IPS-20b (cell line): ENCODE measurements at regions not wholly inside any gene's neighbourhood (a gene's known extent, or its start where the extent isn't known, plus 50 kb on each side); places are given as distances from the start of the nearest gene placed in this dataset.

Experiments used
- H3K27ac ChIP-seq: one replicate; pipeline ENCODE4 v1.5.1; 2013; ENCODE audit warnings: low read length
- H3K27me3 ChIP-seq: 2 replicates; pipeline ENCODE4 v1.6.1; 2013; ENCODE audit warnings: mild to moderate bottlenecking, low read length, inconsistent platforms; ENCODE audit not compliant: insufficient read depth
- H3K36me3 ChIP-seq: 2 replicates; pipeline ENCODE4 v1.6.1; 2013; ENCODE audit warnings: low read depth, mild to moderate bottlenecking, inconsistent platforms, low read length, moderate library complexity; ENCODE audit not compliant: insufficient read depth
- H3K4me1 ChIP-seq: 2 replicates; pipeline ENCODE4 v1.6.1; 2013; ENCODE audit warnings: mild to moderate bottlenecking, control low read depth, inconsistent platforms, low read length, moderate library complexity; ENCODE audit not compliant: insufficient read depth
- H3K4me3 ChIP-seq: 2 replicates; pipeline ENCODE4 v1.5.1; 2013; ENCODE audit warnings: mild to moderate bottlenecking, low read length, inconsistent platforms
- H3K9ac ChIP-seq: 2 replicates; pipeline ENCODE4 v1.6.1; 2013; ENCODE audit warnings: low read depth, mild to moderate bottlenecking, inconsistent platforms, low read length, moderate library complexity
- H3K9me3 ChIP-seq: 2 replicates; pipeline ENCODE4 v1.6.1; 2013; ENCODE audit warnings: mild to moderate bottlenecking, low read depth, low read length, inconsistent platforms; ENCODE audit not compliant: insufficient read depth

GRCh38 chr11:80163441-80163840 lies 722.6 kb upstream of the TENM4 start:
- Histone ChIP-seq H3K36me3 (no peaks in the 10 kb centered on the region), H3K4me1 (peaks cover 8% of the 10 kb centered on the region; the same call in 1 of the 2 replicates), H3K4me3 (no peak overlapping the region), H3K27ac (no peak overlapping the region), H3K9ac (no peak overlapping the region), H3K9me3 (no peaks in the 10 kb centered on the region), H3K27me3 (no peaks in the 10 kb centered on the region)

DNA sequence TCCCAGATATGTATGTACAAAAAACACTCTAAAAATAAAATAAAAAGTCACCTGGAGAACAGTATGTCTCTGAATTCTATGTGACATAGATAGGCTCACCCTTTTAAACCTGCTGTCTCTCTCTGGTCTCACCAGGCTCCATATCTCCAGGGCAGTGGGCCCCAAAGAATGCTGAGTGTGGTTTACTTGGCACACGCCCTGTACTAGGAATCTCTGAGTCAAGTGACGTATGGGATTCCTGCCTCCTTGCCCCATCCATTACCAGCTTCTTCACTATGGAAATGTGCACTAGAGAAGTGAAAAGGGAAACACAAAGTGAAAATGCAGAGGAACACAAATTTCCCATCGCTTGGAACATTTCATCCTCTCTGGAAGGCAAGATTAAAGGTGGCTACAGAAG lies 722.2 kb upstream of the TENM4 start:
- no peak overlapping the region for H3K27ac ChIP-seq
- H3K9me3 ChIP-seq, result no peaks in the 10 kb centered on the region
- no peak overlapping the region for H3K9ac ChIP-seq
- H3K27me3 ChIP-seq, result no peaks in the 10 kb centered on the region
- H3K4me3 ChIP-seq, result no peak overlapping the region
- H3K36me3 ChIP-seq, result no peaks in the 10 kb centered on the region
- H3K4me1 ChIP-seq, result peaks cover 10% of the 10 kb centered on the region

DNA sequence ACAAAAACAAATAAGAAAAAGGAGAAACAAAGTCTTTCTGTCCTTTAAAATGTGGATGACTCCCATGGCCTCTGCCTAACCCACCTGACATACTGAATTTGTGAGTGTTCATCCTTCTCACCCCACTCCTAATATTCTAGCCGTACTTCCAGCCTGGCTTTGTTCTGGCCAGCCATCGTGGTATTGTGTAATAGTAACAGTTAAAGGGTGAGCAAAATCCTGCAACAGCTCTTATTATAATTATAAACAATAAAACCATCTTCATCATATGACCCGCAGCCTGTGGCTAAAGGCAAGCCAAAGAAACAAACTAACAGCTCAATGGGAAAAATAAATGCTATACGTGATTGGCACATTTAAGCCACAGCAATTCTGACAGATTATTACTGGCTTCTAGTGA lies 721.6 kb upstream of the TENM4 start:
- Histone ChIP-seq H3K4me3 (no peak overlapping the region), H3K27me3 (no peaks in the 10 kb centered on the region), H3K9me3 (no peaks in the 10 kb centered on the region), H3K4me1 (peaks cover 13% of the 10 kb centered on the region), H3K27ac (no peak overlapping the region), H3K9ac (no peak overlapping the region), H3K36me3 (no peaks in the 10 kb centered on the region)

DNA sequence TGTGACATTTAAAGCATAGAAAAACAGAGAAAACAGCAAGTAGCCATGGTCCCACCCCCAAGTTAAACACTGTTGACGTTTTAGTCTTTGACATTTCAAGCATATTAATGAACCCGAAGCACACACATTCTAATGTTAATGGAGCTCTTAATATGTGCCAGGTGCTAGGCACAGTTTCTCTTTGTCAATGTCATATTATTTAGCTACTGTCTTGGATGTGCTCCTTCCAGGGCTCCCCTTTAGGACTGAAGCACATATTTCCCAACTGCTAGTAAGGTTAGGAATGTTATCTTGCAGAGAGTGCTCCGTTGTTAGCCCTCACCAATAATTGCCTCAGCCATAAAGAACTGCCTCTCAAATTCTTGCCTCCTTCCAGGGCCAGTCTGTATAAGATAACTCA lies 716.6 kb upstream of the TENM4 start:
- H3K27ac ChIP-seq, result no peak overlapping the region
- H3K9me3 ChIP-seq, result no peaks in the 10 kb centered on the region
- peak overlapping the region; percentile 29; the same call in 1 of the 2 replicates for H3K4me3 ChIP-seq
- H3K27me3 ChIP-seq, result no peaks in the 10 kb centered on the region
- no peaks in the 10 kb centered on the region for H3K36me3 ChIP-seq
- H3K4me1 ChIP-seq, result peaks cover 14% of the 10 kb centered on the region
- H3K9ac ChIP-seq, result peak overlapping the region; percentile 40; the same call in 1 of the 2 replicates

- no peaks in the 10 kb centered on the region for H3K27me3 ChIP-seq
- peaks cover 14% of the 10 kb centered on the region for H3K4me1 ChIP-seq
- H3K9me3 ChIP-seq, result no peaks in the 10 kb centered on the region
- H3K4me3 ChIP-seq, result no peak overlapping the region
- no peak overlapping the region for H3K9ac ChIP-seq
- H3K27ac ChIP-seq, result no peak overlapping the region
- no peaks in the 10 kb centered on the region for H3K36me3 ChIP-seq
Measured at GRCh38 chr11:80156062-80156461, 715.2 kb upstream of the TENM4 start.

- no peaks in the 10 kb centered on the region for H3K9me3 ChIP-seq
- H3K27me3 ChIP-seq, result no peaks in the 10 kb centered on the region
- H3K4me1 ChIP-seq, result peaks cover 14% of the 10 kb centered on the region
- H3K9ac ChIP-seq, result no peak overlapping the region
- H3K4me3 ChIP-seq, result no peak overlapping the region
- no peaks in the 10 kb centered on the region for H3K36me3 ChIP-seq
- no peak overlapping the region for H3K27ac ChIP-seq
Measured at GRCh38 chr11:80155412-80156017, 714.7 kb upstream of the TENM4 start.

DNA sequence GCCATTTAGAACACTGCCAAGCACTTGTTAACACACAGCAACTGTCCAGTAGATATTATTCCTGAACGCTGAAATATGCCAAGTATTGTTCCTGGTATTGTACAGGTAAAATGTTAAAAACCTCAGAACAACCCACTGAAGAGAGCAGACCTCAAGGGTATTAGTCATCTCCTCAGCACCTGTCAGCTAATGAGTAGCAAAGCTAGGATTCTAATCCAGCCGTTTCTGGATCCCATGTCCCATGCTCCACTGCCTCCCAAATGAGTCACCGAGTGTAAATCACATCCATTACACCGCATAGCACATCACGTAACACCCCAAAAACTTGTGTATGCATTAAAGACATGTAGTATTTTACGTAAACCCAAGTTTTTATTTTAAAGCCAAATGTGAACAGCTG lies 705.4 kb upstream of the TENM4 start:
- H3K27me3 ChIP-seq, result no peaks in the 10 kb centered on the region
- no peak overlapping the region for H3K4me3 ChIP-seq
- no peak overlapping the region for H3K9ac ChIP-seq
- H3K9me3 ChIP-seq, result no peaks in the 10 kb centered on the region
- no peak overlapping the region for H3K27ac ChIP-seq
- peaks cover 12% of the 10 kb centered on the region; the same call in 1 of the 2 replicates for H3K4me1 ChIP-seq
- no peaks in the 10 kb centered on the region for H3K36me3 ChIP-seq

DNA sequence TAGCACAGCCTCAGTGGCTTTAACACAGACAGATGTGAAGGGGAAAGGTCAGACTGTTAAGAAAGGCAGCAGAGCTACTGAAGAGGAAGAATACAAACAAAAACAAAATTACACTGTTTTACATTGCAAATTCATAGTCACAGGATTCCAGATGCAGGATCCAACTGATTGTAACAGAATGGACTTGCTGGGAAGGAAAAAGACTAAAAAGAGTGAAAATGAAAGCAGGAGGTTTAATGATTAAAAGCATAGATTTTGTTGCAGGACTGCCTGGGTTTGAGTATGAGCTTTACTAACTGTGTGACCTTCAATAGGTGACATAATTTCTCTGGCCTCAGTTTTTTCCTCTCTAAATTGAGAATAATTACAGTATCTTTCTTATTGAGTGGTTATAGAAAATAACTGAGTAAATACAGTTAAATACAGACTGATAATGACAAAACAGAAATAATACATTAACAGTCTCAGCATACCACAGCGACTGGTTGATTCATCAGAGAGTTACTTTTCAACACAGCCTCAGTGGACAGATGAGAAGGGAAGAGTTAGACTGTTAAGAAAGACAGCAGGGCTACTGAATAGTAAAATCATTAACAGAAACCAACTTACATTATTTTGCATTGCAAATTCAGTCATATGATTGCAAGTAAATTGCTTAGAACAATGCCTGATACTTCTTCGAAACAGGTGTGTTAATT lies 704.2 kb upstream of the TENM4 start:
- no peaks in the 10 kb centered on the region for H3K36me3 ChIP-seq
- no peaks in the 10 kb centered on the region for H3K27me3 ChIP-seq
- no peak overlapping the region for H3K4me3 ChIP-seq
- no peaks in the 10 kb centered on the region for H3K9me3 ChIP-seq
- peaks cover 12% of the 10 kb centered on the region; the same call in 1 of the 2 replicates for H3K4me1 ChIP-seq
- no peak overlapping the region for H3K27ac ChIP-seq
- H3K9ac ChIP-seq, result peak overlapping the region; percentile 10; the same call in 1 of the 2 replicates

DNA sequence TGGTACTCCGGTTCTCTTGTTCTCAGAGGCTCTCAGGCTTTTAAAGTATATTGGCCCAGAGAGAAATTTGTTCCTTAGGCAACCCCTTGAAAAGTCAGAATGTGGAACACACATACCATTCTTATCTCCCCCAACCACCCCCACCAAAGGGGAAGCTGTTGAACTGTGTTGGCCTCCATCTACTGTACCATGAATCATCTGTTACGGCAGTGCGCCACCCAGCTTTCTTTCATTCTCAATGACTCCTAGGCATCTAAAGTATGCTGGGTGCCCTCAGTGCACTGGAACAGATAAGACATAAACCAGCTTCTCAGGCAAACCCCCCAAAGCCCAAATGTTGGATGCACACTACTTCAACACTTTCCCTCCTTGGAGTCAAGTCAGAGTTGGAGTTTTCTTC lies 696.2 kb upstream of the TENM4 start:
- H3K4me1 ChIP-seq, result no peaks in the 10 kb centered on the region
- no peaks in the 10 kb centered on the region for H3K27me3 ChIP-seq
- no peak overlapping the region for H3K4me3 ChIP-seq
- no peak overlapping the region for H3K9ac ChIP-seq
- no peaks in the 10 kb centered on the region for H3K36me3 ChIP-seq
- H3K27ac ChIP-seq, result no peak overlapping the region
- H3K9me3 ChIP-seq, result no peaks in the 10 kb centered on the region

DNA sequence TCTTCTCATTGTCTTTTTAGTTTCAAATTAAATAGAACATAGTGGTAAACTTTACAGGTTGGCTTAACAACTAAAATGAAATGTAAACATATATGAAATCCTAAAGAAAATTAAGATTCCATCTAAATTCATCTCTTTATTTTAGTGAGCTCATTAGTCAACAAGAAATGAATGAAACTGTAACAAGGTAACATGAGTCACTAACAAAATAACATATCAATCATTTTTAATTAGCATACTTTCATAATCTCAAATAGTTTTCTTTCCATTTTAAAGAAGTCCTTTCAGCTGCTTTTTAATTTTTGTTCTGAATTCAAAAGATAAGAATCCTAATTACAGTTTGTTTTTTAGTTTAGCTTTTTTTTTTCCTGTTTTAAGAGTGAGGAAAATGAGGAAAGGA lies 688.6 kb upstream of the TENM4 start:
- Histone ChIP-seq H3K36me3 (no peaks in the 10 kb centered on the region), H3K4me3 (no peak overlapping the region), H3K27me3 (no peaks in the 10 kb centered on the region)

DNA sequence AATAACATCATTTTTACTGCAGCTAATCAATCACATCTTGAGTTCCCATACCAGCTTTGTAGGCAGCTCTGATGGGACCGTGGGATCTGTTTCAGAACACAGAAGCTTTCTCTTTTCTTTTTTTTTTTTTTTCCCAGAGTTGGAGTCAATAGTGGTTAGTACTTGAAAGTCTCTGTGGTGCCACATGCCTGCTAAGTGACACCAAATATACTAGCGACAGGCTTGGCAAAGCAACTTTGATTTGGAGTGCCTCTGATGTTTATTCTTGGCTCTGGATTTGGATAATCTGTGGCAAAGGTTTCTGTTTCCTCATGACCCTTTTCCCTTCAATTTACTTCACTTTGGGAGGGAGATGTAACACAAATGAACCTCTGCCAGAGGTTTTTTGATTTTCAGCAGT lies 681.4 kb upstream of the TENM4 start:
- Histone ChIP-seq H3K36me3 (no peaks in the 10 kb centered on the region), H3K9me3 (peaks cover 3% of the 10 kb centered on the region), H3K9ac (no peak overlapping the region), H3K27me3 (no peaks in the 10 kb centered on the region), H3K27ac (no peak overlapping the region), H3K4me1 (no peaks in the 10 kb centered on the region), H3K4me3 (no peak overlapping the region)

More for the DNA sequence above, 688.6 kb upstream of the TENM4 start:
- Histone ChIP-seq H3K9ac (no peak overlapping the region), H3K27ac (no peak overlapping the region), H3K9me3 (no peaks in the 10 kb centered on the region; the same call in 1 of the 2 replicates), H3K4me1 (no peaks in the 10 kb centered on the region)

GRCh38 chr11:80118073-80118472 lies 677.2 kb upstream of the TENM4 start:
- Histone ChIP-seq H3K9me3 (no peaks in the 10 kb centered on the region), H3K27ac (no peak overlapping the region), H3K9ac (no peak overlapping the region), H3K36me3 (no peaks in the 10 kb centered on the region), H3K4me3 (no peak overlapping the region), H3K27me3 (no peaks in the 10 kb centered on the region), H3K4me1 (no peaks in the 10 kb centered on the region)
